ENCODE measurements at regions not wholly inside any gene's neighbourhood (a gene's known extent, or its start where the extent isn't known, plus 50 kb on each side); places are given as distances from the start of the nearest gene placed in this dataset.

DNA sequence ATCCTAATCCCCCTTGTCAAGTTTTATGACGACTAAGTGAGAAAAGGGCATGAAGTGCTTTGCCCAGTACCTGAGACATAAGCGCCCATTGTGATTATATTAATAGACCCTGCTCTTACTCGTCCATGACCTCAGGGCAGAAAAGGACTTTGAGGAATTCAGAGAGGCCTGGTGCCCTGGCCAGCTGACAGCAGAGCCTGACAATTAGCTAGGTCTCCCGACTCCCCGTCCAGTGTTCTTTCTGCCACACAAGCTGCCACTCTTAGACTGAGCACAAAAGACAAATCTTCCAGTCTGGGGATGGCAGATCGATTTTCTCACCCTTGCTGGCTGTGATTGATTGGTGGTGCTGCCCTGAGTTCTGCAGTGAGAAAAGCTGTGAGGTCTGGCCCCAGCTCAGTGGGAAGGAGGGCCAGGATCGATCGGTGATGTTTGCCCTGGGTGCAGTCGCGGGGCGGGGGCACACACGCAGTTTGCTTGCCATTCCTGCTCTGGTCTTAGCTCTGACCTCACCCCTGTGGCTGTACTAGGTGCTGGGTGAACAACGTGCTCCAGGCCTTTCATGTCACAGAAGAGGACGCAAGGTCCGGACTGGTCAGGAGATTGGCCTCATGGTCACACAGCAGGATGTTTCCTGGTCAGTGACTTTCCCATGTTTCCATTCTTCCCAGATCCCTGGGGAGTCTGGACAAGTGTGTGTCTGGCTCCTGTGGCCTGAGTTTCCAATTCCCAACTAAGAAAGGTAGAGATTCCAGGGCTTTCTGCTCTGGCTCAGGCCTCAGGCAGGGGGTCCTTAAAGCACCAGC lies 67.4 kb upstream of the TLE3 start:
- DNase-seq = no peak

DNA sequence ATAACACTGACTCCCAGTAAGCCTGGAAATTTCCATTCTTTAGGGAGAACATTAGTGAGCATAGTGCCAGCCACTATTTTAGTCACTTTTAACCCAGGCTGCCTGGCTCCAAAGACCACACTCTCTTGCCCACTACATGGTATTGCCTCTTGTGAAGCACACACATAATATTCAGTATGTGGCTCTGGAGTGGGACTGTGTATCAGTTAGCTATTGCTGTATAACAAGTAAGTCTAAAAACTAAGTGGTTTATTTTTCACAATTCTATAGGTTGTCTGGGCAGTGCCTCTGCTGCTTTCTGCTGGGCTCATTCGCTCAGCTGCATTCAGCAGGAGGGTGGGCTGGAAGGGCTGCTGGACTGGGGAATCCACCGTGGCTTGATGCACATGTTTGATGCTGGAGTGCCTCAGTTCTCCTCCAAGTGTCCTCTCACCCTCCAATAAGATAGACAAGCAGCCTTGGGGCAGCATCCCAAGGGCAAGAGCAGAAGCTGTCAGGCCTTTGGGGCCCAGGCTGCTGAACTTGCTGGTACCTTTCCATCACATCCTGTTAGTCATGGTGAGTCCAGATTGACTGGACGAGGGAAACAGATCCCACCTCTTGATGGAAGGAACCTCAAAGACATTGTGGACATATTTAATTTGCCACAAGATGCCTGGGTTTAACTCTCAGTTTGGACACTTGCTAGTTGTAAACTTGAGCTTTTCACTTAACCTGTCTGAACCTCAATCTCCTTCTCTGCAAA lies 66.6 kb upstream of the TLE3 start:
- DNase-seq = no peak

DNA sequence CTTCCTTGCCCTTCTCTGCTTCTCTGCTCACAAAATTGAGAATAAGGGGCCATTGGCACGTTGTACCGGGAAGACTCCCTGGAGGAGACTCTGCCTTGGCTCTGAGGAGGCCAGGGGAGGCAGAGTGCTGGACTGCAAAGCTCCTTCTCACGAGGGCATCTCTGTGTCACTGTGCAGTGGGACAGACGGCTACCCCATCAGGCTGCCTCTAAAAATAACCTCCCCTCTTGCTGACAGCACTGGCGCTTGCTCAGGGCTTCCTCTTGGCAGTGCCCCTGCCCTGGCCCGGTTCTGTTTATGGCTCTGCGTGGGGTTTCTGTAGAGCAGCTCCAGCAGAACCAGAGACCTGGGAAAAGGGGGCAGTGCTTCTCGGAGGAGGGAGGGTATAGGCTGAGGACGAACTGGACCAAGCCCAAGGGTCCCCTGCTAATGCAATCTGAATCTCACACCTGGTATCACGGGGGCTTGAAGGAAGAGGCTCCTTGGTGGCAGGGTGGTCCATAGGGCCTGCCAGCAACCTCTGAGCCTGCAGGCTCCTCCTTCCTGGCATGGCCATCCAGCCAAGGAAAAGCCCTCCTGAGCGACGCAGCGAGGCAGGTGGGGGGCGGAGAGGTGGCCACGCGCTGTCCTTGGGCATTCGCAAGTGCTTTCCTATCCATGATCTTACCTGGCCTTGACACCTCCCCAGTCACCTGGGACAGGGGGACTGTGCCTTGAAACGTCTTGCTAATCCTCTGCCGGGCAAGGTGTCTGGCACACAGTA lies 63.3 kb upstream of the TLE3 start:
- no peak for DNase-seq

DNA sequence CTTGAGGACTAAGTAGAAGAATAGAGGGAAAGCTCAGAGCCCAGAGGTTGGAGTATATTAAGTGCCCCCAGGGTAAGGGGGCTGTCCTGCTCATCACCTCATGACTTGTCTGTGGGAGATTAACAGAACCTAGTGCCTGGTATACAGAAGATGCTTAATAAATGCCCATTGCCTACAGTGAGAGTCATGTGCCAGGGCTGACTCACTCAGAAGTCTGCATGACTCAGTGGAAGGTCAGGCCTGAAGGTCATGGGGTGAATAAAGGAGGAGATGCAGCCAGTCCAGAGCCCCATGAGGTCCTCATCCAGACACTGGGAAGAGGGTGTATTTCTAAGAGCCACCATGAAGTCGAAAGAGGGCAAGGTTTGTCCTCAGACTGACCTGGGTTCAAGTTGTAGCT lies 62.5 kb upstream of the TLE3 start:
- no peak for DNase-seq

DNA sequence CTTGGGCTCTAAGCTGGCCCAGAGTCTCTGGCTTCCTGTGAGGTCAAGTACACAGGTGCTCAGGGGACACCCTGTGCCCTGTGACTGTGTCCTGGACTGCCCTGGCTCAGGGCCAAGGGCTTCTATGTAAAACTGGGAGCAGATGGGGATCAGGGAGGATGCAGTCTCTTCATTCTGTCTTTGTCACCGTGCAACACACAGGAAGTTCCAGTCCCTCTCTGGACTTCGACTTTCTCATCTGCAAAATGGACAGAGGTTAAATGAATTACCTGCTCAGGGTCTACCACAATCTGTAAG lies 61.9 kb upstream of the TLE3 start:
- DNase-seq = no peak

DNA sequence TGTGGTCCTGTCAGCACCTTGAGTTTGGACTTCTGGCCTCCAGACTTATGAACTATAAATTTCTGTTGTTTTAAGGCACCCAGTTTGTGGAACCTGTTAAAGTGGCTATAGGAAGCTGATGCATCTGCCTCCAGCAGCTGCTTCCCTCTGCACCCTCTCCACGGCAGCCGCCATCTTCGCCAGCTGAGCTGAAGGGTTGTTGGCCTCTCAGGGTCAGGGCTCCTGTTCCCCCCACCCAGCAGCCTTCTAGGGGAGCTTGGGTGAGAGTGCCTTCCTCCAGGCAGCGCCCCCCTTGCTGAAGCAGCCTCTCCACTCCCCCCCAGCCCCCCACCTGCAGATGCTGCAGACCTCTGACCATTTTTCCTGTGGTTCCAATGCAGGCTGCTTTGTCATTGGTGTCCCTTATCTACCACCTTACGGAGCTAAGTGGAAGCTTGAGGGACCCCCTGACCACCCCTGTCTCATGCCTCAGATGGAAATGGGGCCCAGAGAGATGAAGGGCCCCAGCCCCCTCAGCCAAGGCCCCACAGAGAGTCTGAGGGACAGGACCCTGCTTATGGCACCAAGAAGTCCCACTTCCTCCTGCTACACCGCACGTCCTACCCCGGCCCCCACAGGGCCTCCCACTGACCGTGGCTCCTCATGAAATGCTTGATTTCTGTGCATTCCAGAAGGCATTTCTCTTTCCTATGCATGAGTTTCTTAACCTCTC lies 61.4 kb upstream of the TLE3 start:
- no peak for DNase-seq

DNA sequence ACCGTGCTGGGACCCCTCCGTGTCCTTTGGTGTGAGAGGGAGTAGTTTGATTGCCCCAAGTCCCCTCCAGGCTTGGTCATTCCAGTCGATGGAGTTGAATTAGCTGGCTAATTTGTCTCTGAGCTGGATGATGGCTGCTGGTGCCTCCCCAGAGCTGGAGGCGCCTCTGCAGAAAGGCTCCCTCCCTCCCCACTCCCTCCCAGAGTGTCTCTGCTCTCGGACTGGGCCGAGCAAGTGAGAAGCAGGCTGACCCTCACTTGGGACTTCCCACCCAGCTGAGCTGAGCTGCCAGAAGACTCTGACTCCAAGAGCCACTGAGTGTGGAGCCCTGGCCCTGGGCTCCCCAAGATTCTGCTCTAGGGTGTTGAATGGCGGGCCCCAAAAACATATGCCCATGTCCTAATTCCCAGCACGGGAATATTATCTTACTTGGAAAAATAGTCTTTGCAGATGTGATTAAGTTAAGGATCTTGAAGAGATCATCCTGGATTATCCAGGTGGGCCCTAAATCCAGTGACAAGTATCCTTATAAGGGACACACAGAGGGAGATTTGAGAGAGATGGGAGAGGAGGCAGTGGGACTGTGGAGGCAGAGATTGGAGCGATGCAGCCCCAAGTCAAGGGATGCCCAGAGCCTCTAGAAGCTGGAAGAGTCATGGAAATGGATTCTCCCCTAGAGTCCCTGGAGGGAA lies 60.7 kb upstream of the TLE3 start:
- DNase-seq = no peak

DNA sequence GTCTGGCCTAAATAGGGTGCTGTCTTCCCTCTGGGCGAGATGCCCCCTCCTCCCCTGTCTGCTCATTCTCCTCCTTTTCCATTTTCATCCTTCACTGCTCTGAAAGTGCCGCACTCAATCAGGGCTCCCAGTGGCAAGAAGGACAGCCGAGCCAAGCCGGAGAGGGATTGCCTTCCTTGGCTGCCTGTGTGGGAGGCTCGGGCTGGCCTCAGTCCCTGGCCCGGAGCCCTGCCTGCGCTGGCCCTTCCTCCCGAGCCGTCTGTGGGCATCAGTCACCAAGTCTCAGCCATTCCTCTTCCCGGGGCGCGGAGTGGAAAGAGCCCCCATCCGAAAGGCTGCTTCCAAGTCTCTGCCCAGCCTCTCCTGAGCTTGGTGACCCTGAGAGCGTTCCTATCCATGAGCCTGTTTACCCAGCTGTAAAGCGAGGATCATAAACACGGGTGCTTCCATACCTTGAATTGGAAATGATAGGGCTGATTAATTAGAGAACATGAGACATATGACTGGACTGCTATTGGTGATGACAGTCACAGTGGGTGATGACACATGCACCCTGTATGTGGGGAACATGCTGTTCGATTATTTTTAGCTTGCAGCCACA lies 59.1 kb upstream of the TLE3 start:
- no peak for DNase-seq

DNA sequence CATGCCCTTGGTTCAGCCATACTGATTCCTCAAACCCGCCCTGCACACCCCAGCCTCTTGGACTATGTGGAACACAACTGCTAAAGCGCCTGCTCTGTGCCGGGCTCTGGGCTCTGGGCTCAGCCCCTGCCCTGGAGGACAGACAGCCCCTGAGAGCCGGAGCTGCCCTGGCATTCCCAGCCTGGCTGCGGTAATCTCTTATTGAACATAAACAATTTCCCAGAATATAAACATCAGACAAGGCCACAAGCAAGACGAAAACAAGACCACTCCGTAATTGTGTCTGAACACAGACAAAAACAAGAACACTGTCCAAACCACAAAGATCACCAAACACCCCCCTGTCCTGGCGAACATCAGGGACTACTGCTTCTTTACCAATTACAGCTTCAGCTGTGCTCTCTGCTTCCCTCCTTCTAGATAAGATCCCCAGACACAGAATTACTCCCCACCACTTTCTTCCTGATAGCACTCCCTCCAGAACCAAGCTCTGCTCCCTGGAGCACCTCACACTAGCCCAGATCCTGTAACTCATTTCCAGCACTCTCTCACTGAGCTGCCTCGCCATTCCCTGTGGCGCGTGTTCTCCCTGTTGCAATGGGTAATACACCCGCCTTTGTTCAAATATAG lies 57.1 kb upstream of the TLE3 start:
- no peak for DNase-seq

DNA sequence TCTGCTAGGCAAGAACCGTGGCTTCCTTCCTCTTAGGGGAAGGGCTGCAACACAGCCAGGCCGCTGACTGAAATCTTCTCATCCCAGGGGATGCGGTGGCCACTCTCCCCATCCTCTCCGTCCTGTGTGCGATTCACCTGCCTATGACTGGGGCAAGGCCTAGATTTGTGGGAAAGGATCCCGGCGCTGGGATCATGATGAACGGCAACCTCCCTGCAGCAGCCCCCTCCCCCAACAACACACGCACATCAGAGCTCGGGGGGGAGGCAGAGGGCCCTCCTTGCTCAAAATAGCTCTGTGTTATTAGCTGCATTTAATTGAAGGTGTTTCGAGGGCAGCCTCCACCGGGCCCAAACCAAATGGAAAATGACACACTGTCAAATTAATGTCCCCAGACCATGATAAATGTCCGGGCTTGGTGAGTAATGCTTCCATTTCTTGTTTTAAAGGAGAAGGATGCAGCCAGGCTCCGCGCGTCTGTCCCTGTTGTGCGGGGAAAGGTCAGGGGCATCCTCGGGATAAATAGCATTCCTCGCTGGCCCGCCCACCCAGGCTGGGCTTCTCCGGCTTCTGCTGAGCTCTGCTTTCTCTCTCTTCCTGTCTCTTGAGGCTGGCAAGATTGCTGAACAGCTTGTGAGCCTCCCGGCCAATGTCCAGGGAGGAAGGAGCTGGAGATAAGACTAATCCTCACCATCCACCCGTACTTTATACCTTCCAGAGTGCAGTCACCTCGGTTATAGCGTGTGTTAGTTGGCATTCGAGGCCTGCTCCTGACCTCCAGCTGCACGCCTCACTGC lies 56.4 kb upstream of the TLE3 start:
- no peak for DNase-seq

DNA sequence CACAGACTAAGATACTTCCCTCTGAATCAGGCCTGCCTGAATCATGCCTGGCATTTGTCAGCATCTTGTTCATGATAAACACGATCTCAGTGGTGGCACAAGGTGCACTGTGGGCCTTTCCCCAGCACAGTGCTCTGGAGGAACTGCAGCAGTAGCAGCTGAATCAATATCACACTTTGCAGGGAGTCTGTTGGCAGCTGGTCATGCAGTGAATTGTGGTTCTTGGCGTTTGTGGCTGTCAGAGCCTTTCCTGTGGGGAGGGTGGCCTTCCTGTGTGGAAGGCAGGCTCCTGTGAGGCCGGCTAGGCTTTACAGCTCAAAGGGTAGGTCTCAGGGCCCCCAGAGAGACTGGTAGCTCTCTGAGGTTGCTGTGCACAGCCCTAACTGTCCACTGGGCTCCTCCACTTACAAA lies 54.4 kb upstream of the TLE3 start:
- no peak for DNase-seq

DNA sequence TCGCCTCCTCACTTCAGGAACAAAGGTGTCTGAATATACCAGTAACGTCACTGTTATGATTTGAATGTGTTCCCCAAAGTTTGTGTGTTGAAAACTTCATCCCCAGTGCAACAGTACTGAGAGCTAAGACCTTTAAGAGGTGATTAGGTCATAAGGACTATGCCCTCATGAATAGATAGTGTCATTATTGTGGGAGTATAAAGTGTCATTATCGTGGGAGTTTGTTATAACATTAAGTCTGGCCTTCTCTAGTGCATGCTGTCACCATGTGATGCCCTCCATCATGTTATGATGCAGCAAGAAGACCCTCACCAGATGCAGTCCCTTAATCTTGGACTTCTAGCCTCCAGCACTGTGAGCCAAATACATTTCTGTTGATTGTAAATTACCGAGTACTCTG lies 53.7 kb upstream of the TLE3 start:
- no peak for DNase-seq

DNA sequence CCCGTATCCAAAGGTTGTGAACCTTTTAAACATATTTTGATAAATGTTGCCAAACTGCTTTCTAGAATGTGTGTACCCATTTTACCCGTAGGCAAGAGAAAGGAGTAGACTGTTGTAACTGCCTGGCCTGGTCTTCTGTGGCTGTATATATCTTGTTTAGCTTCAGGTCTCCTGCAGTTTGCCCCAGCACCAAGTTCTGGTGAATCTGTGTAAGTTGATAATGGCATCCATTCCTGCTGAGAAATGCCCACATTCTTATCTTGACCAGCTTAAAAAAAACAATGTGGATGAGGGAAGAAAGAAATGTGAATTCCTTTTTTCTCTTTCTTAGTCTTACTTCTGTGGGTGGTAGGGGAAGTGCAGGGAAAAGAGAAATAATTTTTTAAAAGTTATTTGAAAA lies 53.3 kb upstream of the TLE3 start:
- no peak for DNase-seq

DNA sequence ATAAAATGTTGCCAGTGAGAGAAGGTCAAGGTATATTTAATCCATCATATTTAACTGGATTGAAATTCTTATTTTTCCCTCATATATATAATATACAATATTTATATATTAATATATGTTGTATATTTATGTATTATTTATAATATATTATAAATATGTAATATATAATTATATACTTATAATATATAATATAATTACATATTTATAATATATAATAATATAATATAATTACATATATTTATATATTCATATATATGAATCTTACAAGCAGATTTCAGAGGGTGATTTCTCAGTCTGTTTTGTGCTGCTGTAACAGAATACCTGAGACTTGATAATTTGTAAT lies 52.7 kb upstream of the TLE3 start:
- DNase-seq = no peak

DNA sequence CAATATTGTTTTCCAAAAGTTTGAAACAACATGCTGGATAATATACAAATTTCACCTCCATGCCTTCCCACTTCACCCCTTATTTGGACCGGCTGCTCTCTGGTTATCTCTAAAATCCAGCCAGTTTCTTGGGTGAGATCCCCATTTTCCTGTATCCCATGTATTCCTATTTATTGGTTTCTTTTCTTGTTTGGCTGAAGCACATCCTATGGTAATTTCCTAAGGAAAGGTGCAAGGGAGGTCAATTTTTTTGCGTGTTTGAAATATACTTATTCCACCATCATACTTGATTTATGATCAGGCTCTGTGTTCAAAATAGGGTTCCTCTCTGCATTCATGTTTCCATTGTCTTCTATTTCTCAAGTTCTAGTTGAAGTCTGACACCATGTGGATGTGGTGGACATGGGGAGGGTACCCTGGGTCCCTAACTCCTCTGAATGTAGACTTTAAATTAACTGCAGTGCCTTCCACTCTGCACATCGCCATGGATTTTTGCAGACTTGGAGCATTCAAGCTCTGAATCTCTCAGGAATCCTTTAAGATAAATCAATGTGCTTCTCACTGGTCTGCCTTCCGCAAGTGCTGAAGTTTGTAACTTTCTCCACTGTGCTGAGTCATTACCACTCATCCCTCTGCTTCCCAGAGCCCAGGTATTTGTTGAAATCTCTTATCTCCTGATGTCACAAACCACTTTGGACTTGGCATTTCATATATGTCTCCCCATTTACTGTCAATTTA lies 52.1 kb upstream of the TLE3 start:
- no peak for DNase-seq

DNA sequence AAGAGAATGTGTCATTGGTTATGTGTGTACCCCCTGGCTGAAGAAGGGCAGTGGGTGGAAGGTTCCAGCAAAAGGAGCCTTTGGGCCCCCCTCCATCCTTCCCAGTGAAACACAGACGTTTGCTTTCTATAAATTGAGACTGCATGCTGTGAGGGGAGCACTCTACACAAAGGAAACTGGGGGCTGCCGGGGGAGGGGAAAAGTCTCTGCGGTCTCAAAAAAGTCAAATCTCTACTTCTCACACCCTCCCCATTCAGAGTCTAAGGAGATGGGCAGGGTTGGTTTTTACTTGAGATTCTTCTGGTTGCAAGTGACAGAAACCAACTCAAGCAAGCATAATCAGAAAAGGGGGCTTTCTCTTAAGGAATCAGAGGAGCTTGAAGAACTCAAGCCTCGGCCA lies 50.1 kb upstream of the TLE3 start:
- DNase-seq = no peak

Data from CD4-positive, alpha-beta T cell treated with Interferon gamma for 1 hour (primary cell).